OCI-LY7 (cell line): ENCODE measurements at regions not wholly inside any gene's neighbourhood (a gene's known extent, or its start where the extent isn't known, plus 50 kb on each side); places are given as distances from the start of the nearest gene placed in this dataset.
A peak's percentile ranks its signal among the peaks of the same experiment; 100 is the strongest.

Experiments used
- BruUV-seq: library from RNA; stranded (reverse); fragments of 400-500 nt; replicated peaks from 2 replicates; lab custom pipeline; 2021; lab: Mats Ljungman, UMichigan
- CTCF ChIA-PET: fragments of 300-600 bp; sonication (Branson Sonifier 250); formaldehyde crosslinking; loops from one replicate; lab custom pipeline; 2022; ENCODE audit warnings: antibody characterized with exemption; ENCODE audit not compliant: unreplicated experiment; lab: Charles Lee
- POLR2A ChIA-PET: fragments of 300-600 bp; sonication (Branson Sonifier 250); formaldehyde crosslinking; loops from one replicate; lab custom pipeline; 2022; ENCODE audit warnings: antibody characterized with exemption; lab: Charles Lee
- DNase-seq: peaks from one replicate; pipeline ENCODE4 v3.0.0-alpha.2; 2015; ENCODE audit warnings: low spot score
- H2AFZ ChIP-seq: fragments of 200-600 bp; sonication (generic), shearing (Covaris generic); 2 replicates; pipeline ENCODE4 v1.6.1; 2014; ENCODE audit warnings: mild to moderate bottlenecking, antibody characterized with exemption, low read length, moderate library complexity
- H3K27ac ChIP-seq: fragments of 200-600 bp; sonication (generic); 2 replicates; pipeline ENCODE4 v1.5.1; 2014; ENCODE audit warnings: mixed run types, low read depth, mild to moderate bottlenecking, moderate library complexity, low read length, inconsistent platforms; ENCODE audit not compliant: poor library complexity, severe bottlenecking
- H3K36me3 ChIP-seq: fragments of 200-600 bp; sonication (generic); 2 replicates; pipeline ENCODE4 v1.6.1; 2014; ENCODE audit warnings: mild to moderate bottlenecking, antibody characterized with exemption, low read length, moderate library complexity, mixed read lengths; ENCODE audit not compliant: insufficient read depth
- H3K4me1 ChIP-seq: fragments of 200-600 bp; sonication (generic); 2 replicates; pipeline ENCODE4 v1.5.1; 2014; ENCODE audit warnings: mild to moderate bottlenecking, low read length; ENCODE audit not compliant: insufficient read depth, poor library complexity, severe bottlenecking
- H3K4me2 ChIP-seq: fragments of 200-600 bp; sonication (generic); 2 replicates; pipeline ENCODE4 v1.6.1; 2014; ENCODE audit warnings: mild to moderate bottlenecking, low read length
- H3K4me3 ChIP-seq: fragments of 200-600 bp; sonication (generic); 2 replicates; pipeline ENCODE4 v1.5.1; 2014; ENCODE audit warnings: mild to moderate bottlenecking, low read depth, low read length; ENCODE audit not compliant: poor library complexity, severe bottlenecking
- H3K79me2 ChIP-seq: fragments of 200-600 bp; sonication (generic); 2 replicates; pipeline ENCODE4 v1.6.1; 2016; ENCODE audit warnings: low read depth, mild to moderate bottlenecking, low read length, moderate library complexity, mixed read lengths; ENCODE audit not compliant: insufficient read depth
- H3K9me2 ChIP-seq: fragments of 200-600 bp; sonication (generic); 2 replicates; pipeline ENCODE4 v1.6.1; 2016; ENCODE audit warnings: mild to moderate bottlenecking, low read length, mixed read lengths; ENCODE audit not compliant: insufficient read depth
- H3K9me3 ChIP-seq: fragments of 200-600 bp; sonication (generic); 2 replicates; pipeline ENCODE4 v1.6.1; 2014; ENCODE audit warnings: mild to moderate bottlenecking, mixed run types, low read length, mixed read lengths
- H4K20me1 ChIP-seq: fragments of 200-600 bp; sonication (generic); 2 replicates; pipeline ENCODE4 v1.6.1; 2014; ENCODE audit warnings: mild to moderate bottlenecking, antibody characterized with exemption, low read length, moderate library complexity, mixed read lengths; ENCODE audit not compliant: insufficient read depth
- CTCF ChIP-seq: fragments of 200-600 bp; sonication (generic); conservative IDR thresholded peaks from 2 replicates; pipeline ENCODE4 v1.5.1; 2014; ENCODE audit warnings: mild to moderate bottlenecking, antibody characterized with exemption, low read length, moderate library complexity, mixed read lengths
- EZH2phosphoT487 ChIP-seq: fragments of 200-600 bp; sonication (generic); IDR thresholded peaks from 2 replicates; pipeline ENCODE4 v1.6.1; 2018; ENCODE audit warnings: low read depth, borderline replicate concordance, mild to moderate bottlenecking, mixed run types, antibody characterized with exemption, low read length, moderate library complexity, mixed read lengths
- intact Hi-C: fragments of 100-400 bp; cut with micrococcal nuclease; formaldehyde crosslinking; loops from one replicate; pipeline ENCODE4 v1.10.0; 2022; ENCODE audit not compliant: unreplicated experiment

- no peak for TF ChIP-seq EZH2phosphoT487
- no peak for TF ChIP-seq CTCF
- no peaks in the 10 kb centered on the region for H3K36me3 ChIP-seq
- no peak overlapping the region for H2AFZ ChIP-seq
- H3K79me2 ChIP-seq: no peaks in the 10 kb centered on the region
- CTCF ChIA-PET: no interaction called here
- no peaks in the 10 kb centered on the region for H3K9me3 ChIP-seq
- H3K27ac ChIP-seq: no peak overlapping the region
- no peak overlapping the region for H3K4me3 ChIP-seq
- BruUV-seq: no TSS peak
- POLR2A ChIA-PET: no interaction called here
- intact Hi-C loops: no loop called here
- H3K9me2 ChIP-seq: no peaks in the 10 kb centered on the region
- H4K20me1 ChIP-seq: no peaks in the 10 kb centered on the region
- no peak for DNase-seq
- no peak overlapping the region for H3K4me2 ChIP-seq
- no peaks in the 10 kb centered on the region for H3K4me1 ChIP-seq
These were observed 1178.4 kb upstream of the ATXN8OS start for GRCh38 chr13:68929075-68929745.

GRCh38 chr13:68927387-68928026, 1180.1 kb upstream of the ATXN8OS start:
- H3K9me3 ChIP-seq: no peaks in the 10 kb centered on the region
- H2AFZ ChIP-seq: no peak overlapping the region
- intact Hi-C loops: no loop called here
- H4K20me1 ChIP-seq: no peaks in the 10 kb centered on the region
- H3K9me2 ChIP-seq: no peaks in the 10 kb centered on the region
- BruUV-seq: no TSS peak
- no peaks in the 10 kb centered on the region for H3K4me1 ChIP-seq
- H3K36me3 ChIP-seq: no peaks in the 10 kb centered on the region
- H3K4me2 ChIP-seq: no peak overlapping the region
- no peak for TF ChIP-seq EZH2phosphoT487
- 0 out of 2 replicates have a peak, but pooled peaks have one; percentile 28 for TF ChIP-seq CTCF
- no peak overlapping the region for H3K4me3 ChIP-seq
- H3K79me2 ChIP-seq: no peaks in the 10 kb centered on the region
- H3K27ac ChIP-seq: no peak overlapping the region
- CTCF ChIA-PET: no interaction called here
- no peak for DNase-seq
- POLR2A ChIA-PET: no interaction called here

- Histone ChIP-seq H3K79me2 (no peaks in the 10 kb centered on the region), H4K20me1 (no peaks in the 10 kb centered on the region), H3K9me3 (no peaks in the 10 kb centered on the region), H3K27ac (no peak overlapping the region), H2AFZ (no peak overlapping the region), H3K4me2 (no peak overlapping the region), H3K36me3 (no peaks in the 10 kb centered on the region), H3K4me3 (no peak overlapping the region), H3K4me1 (no peaks in the 10 kb centered on the region), H3K9me2 (no peaks in the 10 kb centered on the region)
- ChIA-PET POLR2A (no interaction called here), CTCF (no interaction called here)
- BruUV-seq: no TSS peak
- DNase-seq: no peak
- TF ChIP-seq CTCF (no peak), EZH2phosphoT487 (no peak)
- intact Hi-C loops: no loop called here
These were observed 1183.6 kb upstream of the ATXN8OS start for GRCh38 chr13:68923995-68924394.
